OCI-LY3 (cell line): ENCODE measurements at regions not wholly inside any gene's neighbourhood (a gene's known extent, or its start where the extent isn't known, plus 50 kb on each side); places are given as distances from the start of the nearest gene placed in this dataset.
"Not testable (repeated sequence)": the region's sequence is repeated elsewhere in the genome, so short reads cannot be mapped to it uniquely, and the experiment has no call there.

ENCODE experiments used
- EZH2phosphoT487 ChIP-seq: fragments of 200-600 bp; shearing (Covaris generic); IDR thresholded peaks from 2 replicates; pipeline ENCODE4 v1.6.1; 2018; ENCODE audit warnings: antibody characterized with exemption, mixed run types, low read depth
- TF ChIP-seq, protein P1 (sequence below): fragments of 200-600, 300-600 bp; sonication (generic); IDR thresholded peaks from 2 replicates; pipeline ENCODE4 v1.5.1; 2014; ENCODE audit warnings: antibody characterized with exemption, low read length, low read depth

DNA sequence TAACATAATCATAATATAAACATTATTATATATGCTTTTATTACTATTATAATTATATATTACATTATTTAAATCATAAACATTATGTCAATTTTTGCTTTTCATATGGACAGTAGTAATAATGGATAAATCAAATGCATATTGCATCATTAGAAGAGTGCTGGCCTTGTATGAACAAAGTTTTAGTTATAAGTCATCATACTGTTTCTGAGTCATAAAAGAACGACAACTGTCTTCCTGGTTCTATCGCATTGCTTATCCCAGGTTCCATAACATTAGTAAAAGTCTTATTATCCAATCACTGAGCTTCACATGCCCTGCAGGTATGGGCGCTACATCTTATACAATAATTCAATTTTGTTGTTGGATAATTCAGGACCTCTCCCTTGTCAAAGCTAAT is 225.8 kb downstream of the SPATA31A1 start:
- TF ChIP-seq, protein P1, sequence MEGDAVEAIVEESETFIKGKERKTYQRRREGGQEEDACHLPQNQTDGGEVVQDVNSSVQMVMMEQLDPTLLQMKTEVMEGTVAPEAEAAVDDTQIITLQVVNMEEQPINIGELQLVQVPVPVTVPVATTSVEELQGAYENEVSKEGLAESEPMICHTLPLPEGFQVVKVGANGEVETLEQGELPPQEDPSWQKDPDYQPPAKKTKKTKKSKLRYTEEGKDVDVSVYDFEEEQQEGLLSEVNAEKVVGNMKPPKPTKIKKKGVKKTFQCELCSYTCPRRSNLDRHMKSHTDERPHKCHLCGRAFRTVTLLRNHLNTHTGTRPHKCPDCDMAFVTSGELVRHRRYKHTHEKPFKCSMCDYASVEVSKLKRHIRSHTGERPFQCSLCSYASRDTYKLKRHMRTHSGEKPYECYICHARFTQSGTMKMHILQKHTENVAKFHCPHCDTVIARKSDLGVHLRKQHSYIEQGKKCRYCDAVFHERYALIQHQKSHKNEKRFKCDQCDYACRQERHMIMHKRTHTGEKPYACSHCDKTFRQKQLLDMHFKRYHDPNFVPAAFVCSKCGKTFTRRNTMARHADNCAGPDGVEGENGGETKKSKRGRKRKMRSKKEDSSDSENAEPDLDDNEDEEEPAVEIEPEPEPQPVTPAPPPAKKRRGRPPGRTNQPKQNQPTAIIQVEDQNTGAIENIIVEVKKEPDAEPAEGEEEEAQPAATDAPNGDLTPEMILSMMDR: not testable (repeated sequence)
- TF ChIP-seq EZH2phosphoT487: not testable (repeated sequence)
